HG03066 (cell line): ENCODE measurements at regions not wholly inside any gene's neighbourhood (a gene's known extent, or its start where the extent isn't known, plus 50 kb on each side); places are given as distances from the start of the nearest gene placed in this dataset.
A peak's percentile ranks its signal among the peaks of the same experiment; 100 is the strongest.

Experiments
- ATAC-seq: cut with Tn5 transposase; IDR thresholded peaks from one replicate; pipeline ENCODE4 v1.9.1; 2021; ENCODE audit warnings: low read depth; ENCODE audit not compliant: unreplicated experiment

DNA sequence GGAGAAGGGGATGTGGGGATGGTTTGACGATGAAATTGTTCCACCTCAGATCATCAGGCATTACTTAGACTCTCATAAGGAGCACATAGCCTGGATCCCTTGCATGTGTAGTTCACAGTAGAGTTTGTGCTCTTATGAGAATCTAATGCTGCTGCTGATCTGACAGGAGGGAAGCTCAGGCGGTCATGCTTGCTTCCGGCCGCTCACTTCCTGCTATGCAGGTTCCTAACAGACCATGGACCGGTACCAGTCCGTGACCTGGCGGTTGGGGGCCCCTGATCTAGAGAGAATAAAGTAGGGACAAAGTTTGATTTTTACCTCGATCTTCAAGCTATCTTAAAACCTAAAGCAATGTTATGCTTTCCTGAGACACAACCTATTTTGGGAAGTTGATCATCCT lies 373.8 kb upstream of the ARGLU1 start:
- ATAC-seq = no peak

DNA sequence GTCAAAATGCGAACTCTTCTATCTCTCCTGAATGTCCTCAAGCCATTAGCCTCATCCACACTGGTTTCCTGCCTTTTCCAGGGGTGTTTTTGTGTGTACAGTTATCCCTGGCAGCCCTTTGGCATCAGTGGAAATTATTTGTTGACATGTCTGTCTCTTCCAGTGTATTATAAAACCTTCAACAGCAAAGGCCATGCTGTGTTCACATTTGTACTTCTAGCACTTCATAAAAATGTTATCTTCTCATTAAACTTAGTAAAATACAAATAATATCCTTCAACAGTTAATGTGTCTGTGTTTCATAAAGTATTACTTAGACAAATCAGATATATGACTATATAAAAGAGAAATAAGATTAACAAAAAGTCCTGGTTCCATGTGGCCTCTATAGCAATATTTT lies 359.5 kb upstream of the ARGLU1 start:
- ATAC-seq = no peak

DNA sequence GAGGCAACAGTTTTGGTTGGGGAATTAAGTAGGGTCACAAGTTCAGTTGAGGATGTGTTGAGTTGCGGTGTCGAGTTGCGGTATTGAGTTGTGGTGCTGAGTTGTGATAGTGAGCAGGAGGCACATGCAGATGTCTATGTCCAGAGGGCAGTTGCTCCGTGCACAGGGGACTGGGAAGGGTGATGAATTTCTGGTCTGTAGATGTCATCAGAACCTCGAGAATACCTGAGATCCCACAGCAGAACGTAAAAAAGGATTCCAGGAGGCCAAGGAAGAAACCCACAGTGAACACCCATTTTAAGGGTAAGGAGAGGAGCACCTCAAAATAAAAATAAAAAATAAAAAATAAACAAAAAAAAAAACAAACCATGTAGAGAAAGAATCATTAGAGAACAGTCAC lies 354.4 kb upstream of the ARGLU1 start:
- no peak for ATAC-seq

DNA sequence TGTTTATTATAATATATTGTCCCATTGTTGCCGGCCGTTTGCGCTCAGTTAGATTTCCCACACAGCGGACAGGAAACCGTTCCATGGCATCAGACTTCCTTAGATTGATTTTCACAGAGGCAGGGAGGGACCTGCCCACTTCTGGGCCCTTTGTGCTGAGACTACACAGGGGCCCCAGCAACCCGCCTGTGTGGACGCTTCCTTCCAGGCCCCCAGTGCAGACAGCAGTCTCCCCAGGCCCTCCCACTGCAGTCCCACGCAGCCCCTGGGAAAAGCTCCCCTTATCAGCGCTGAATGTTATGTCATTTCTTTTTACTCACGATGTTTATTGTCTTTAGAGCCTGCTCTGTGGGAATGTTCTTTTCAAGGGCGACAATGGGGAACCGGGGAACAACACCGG lies 351.7 kb upstream of the ARGLU1 start:
- no peak for ATAC-seq

GRCh38 chr13:106919133-106919532 lies 351.2 kb upstream of the ARGLU1 start:
- no peak for ATAC-seq

DNA sequence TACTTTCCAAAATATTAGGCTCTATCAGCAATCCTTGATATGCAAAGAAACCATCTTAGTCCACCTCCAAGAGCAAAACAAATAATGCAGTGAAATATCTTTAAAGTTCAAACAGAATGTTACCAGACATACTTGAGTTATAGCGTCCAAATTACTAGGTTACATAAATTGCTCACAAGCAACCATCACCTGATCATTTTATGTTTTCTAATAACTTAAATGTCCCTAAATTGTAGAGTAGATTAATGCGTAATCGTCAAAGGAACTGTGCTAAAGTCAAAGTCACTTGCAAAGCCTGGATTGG lies 350.6 kb upstream of the ARGLU1 start:
- no peak for ATAC-seq

- peak; percentile 90 for ATAC-seq
Observed at GRCh38 chr13:106917673-106918556, 350.0 kb upstream of the ARGLU1 start.

- ATAC-seq = no peak
Observed at GRCh38 chr13:106917024-106917571, 349.2 kb upstream of the ARGLU1 start.

GRCh38 chr13:106916329-106916976 lies 348.5 kb upstream of the ARGLU1 start:
- no peak for ATAC-seq

- ATAC-seq = no peak
Observed at GRCh38 chr13:106915146-106915545, 347.2 kb upstream of the ARGLU1 start.

DNA sequence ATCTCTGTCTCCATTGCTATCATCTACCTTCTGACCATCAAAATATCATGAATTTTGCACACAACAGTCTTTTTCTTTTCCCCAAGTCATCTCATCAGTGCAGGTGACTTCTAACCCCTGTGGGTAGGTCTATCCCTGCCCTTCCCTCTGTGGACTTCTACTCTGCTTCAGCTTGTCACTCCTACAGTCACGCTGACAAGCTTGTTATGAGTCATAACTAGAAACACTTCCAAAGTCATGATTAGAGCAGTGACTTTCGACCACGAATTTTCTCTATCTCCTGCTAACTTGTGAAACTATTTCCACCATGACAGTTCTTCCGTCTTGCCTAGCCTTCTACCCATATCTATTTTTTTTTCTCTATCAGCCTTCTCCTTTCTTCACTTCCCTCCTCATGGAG lies 343.7 kb upstream of the ARGLU1 start:
- no peak for ATAC-seq

DNA sequence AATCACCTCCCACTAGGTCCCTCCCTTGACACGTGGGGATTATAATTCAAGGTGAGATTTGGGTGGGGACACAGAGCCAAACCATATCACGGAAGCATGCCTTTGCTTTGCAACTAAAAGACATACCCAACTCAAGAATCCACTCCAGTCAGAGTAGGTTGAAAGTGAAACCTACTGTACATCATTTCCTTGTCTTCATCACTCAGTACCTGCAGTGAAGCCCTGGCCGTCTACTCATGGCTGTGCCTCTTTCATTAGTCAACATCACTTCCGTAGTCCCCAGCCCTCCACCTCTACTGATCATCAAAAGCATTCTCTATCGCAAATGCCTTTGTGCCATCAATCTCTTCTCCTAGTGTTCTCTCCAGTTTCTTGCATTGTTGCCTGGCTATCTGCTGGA lies 343.1 kb upstream of the ARGLU1 start:
- ATAC-seq = no peak

GRCh38 chr13:106906426-106906996 lies 338.6 kb upstream of the ARGLU1 start:
- no peak for ATAC-seq

DNA sequence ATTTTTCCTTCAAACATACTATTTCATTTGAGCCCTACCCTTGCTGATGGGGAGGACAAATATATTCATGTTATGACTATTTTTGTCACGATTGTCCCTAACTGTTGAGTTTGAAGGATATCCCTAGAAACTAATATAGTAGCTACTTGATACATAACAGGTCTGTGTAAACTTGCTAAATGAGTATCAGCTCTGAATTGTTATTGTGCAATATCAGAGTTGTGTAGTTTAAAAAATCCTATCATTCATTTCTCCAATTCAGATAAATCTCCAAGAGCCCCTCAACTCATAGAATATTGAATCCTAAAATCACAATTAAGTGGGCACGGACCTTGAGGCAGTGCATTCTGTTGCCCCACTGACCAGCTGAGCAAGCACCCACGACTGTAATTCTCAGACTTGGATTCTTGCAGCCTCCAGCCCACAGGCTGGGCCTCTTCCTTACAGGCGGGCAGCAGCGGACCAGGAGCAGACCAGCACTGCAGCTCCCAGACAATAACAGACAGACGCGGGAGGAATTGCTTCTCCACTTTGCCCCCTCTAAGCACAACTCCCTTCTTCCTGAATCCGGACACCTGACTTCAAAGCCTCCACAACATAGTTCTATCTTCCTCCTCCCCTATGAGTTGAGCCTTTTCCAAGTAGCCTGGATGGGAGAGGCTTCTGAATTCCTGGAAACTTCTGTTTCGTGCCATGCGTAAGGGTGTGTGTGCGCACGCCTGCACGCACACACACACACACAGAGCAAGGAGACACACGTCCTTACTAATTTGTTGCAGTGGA lies 337.6 kb upstream of the ARGLU1 start:
- ATAC-seq = no peak

- no peak for ATAC-seq
Observed at GRCh38 chr13:106899442-106899841, 331.5 kb upstream of the ARGLU1 start.

- no peak for ATAC-seq
Observed at GRCh38 chr13:106898231-106898630, 330.3 kb upstream of the ARGLU1 start.

- ATAC-seq = no peak
Observed at GRCh38 chr13:106888148-106888547, 320.2 kb upstream of the ARGLU1 start.

DNA sequence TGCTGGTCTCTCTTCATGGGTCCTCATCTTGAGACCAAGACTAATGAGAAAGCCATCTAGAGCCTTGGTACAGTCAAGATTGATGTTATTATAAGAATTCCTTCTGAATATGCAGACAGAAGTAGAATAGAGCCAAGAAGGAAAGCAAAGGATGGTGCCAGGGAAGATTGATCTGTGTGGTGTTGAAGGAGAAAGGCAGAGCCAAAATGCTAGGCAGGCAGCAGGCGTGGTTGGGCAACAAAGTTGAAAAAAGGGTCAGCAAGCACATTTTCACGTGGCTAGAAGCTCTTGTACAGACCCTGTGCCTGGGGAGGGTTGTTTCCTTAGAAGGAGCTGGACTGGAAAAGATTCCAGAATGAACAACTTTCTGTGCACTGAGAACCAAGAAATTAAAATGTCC lies 319.7 kb upstream of the ARGLU1 start:
- no peak for ATAC-seq

DNA sequence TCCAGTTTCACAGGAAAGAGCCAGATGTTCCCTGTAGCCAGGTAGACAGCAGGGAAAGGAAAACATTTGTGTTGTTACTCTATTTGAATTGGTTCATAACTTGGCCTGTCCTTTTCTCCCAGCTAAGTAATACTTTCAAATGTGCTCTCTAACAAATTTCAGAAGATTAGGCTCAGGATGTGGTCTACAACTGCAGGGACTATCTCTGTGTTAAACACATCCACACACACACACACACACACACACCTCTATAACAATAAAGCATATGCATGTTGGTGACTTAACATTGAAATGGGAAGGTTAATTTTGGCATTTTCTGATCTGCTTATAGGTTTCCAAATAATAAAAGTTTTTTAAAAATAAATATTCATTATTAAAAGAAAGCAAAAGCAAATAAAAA lies 316.0 kb upstream of the ARGLU1 start:
- no peak for ATAC-seq

DNA sequence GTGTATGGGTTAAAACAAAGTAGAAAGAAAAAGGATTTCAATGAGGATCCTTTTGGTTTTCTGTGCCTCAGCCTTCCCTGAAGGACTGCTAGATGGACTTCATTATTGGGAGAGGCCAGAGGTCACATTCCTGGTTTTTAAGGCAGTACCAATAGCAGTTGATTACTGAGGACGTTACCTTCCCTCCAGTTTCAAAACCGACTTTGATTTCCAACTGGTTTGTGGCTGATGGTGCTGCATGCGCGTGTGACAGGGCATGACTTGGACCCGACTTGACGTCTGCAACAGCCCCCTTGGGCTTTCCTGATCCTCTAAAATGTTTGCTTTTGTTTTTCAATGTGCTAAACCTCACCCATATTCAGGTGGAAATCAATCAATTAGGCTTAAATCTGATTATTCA lies 314.3 kb upstream of the ARGLU1 start:
- no peak for ATAC-seq

GRCh38 chr13:106879806-106880205 lies 311.9 kb upstream of the ARGLU1 start:
- ATAC-seq = no peak
